ENCODE measurements at regions not wholly inside any gene's neighbourhood (a gene's known extent, or its start where the extent isn't known, plus 50 kb on each side); places are given as distances from the start of the nearest gene placed in this dataset.

- Mint-ChIP-seq H3K4me3 (no peak overlapping the region), H3K27ac (no peak overlapping the region), H3K4me1 (no peaks in the 10 kb centered on the region), H3K9me3 (ENCODE audit: insufficient read depth) (peaks cover 7% of the 10 kb centered on the region), H3K27me3 (no peaks in the 10 kb centered on the region)
- H2AFZ ChIP-seq (ENCODE audit: insufficient read depth, low read depth, low read length, poor library complexity, severe bottlenecking), result no peak overlapping the region
- ATAC-seq (ENCODE audit: low read depth) (no peak), DNase-seq (no peak)
- no peaks in the 10 kb centered on the region for H3K27me3 ChIP-seq (replicated peaks in 1 of 4; ENCODE audit: control extremely low read depth in 1 of 4, control insufficient read depth in 3 of 4, insufficient read depth in 4 of 4, low read length in 3 of 4)
- no peak overlapping the region for H3K4me2 ChIP-seq (replicated peaks; ENCODE audit: low read depth, low read length, poor library complexity, severe bottlenecking)
- whole genome bisulfite sequencing (ENCODE audit: insufficient coverage), result no CpG with 5 or more reads among the region's 5 CpGs
- H3K27ac ChIP-seq (ENCODE audit: low read length in 2 of 2), result no peak overlapping the region
- peaks cover 0 to 6% (median 0%) of the 10 kb centered on the region in 3 donors for H3K9me3 ChIP-seq (ENCODE audit: control extremely low read depth in 1 of 3, control insufficient read depth in 2 of 3, insufficient read depth in 1 of 3, low read length in 2 of 3)
- intact Hi-C loops (cut with micrococcal nuclease), result no loop called here
- H3K4me1 ChIP-seq (ENCODE audit: control insufficient read depth in 2 of 2, insufficient read depth in 2 of 2, low read length in 2 of 2), result no peaks in the 10 kb centered on the region
- H3K9ac ChIP-seq (ENCODE audit: low read length), result no peak overlapping the region
- TF ChIP-seq, protein P1, sequence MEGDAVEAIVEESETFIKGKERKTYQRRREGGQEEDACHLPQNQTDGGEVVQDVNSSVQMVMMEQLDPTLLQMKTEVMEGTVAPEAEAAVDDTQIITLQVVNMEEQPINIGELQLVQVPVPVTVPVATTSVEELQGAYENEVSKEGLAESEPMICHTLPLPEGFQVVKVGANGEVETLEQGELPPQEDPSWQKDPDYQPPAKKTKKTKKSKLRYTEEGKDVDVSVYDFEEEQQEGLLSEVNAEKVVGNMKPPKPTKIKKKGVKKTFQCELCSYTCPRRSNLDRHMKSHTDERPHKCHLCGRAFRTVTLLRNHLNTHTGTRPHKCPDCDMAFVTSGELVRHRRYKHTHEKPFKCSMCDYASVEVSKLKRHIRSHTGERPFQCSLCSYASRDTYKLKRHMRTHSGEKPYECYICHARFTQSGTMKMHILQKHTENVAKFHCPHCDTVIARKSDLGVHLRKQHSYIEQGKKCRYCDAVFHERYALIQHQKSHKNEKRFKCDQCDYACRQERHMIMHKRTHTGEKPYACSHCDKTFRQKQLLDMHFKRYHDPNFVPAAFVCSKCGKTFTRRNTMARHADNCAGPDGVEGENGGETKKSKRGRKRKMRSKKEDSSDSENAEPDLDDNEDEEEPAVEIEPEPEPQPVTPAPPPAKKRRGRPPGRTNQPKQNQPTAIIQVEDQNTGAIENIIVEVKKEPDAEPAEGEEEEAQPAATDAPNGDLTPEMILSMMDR (IDR thresholded peaks at IDR 0.05), result no peak
- TF ChIP-seq EZH2 (IDR thresholded peaks at IDR 0.05; ENCODE audit: borderline replicate concordance, insufficient read depth, low read depth, low read length, poor library complexity, severe bottlenecking), result no peak
- CTCF ChIA-PET, result no interaction called here
- H4K20me1 ChIP-seq (ENCODE audit: control insufficient read depth, insufficient read depth, low read length, poor library complexity, severe bottlenecking), result no peaks in the 10 kb centered on the region
- no peak overlapping the region for H3K4me3 ChIP-seq (ENCODE audit: control extremely low read depth in 1 of 5, extremely low read depth in 1 of 5, insufficient read depth in 1 of 5, low read depth in 2 of 5, low read length in 4 of 5)
- POLR2A ChIA-PET, result no interaction called here
- H3K79me2 ChIP-seq (ENCODE audit: control insufficient read depth, insufficient read depth, low read length), result no peaks in the 10 kb centered on the region
- no peaks in the 10 kb centered on the region for H3K36me3 ChIP-seq (replicated peaks in 1 of 2; ENCODE audit: control extremely low read depth in 1 of 2, control insufficient read depth in 1 of 2, extremely low read depth in 1 of 2, insufficient read depth in 2 of 2, low read length in 1 of 2)
Observed at GRCh38 chr5:92353107-92354030, 970.3 kb upstream of the ARRDC3 start.

- no peak overlapping the region for H3K4me2 ChIP-seq (replicated peaks; ENCODE audit: low read depth, low read length, poor library complexity, severe bottlenecking)
- no peak overlapping the region for H3K27ac Mint-ChIP-seq
Observed at GRCh38 chr5:92337772-92338234, 954.7 kb upstream of the ARRDC3 start.

More at GRCh38 chr5:92337772-92338234, 954.7 kb upstream of the ARRDC3 start:
- Mint-ChIP-seq H3K4me1 (no peaks in the 10 kb centered on the region), H3K4me3 (no peak overlapping the region), H3K9me3 (ENCODE audit: insufficient read depth) (peaks cover 3% of the 10 kb centered on the region), H3K27me3 (no peaks in the 10 kb centered on the region)
- Histone ChIP-seq H4K20me1 (ENCODE audit: control insufficient read depth, insufficient read depth, low read length, poor library complexity, severe bottlenecking) (no peaks in the 10 kb centered on the region), H3K27ac (ENCODE audit: low read length in 2 of 2) (no peak overlapping the region), H2AFZ (ENCODE audit: insufficient read depth, low read depth, low read length, poor library complexity, severe bottlenecking) (no peak overlapping the region), H3K79me2 (ENCODE audit: control insufficient read depth, insufficient read depth, low read length) (no peaks in the 10 kb centered on the region), H3K9me3 (ENCODE audit: control extremely low read depth in 1 of 3, control insufficient read depth in 2 of 3, insufficient read depth in 1 of 3, low read length in 2 of 3) (no peaks in the 10 kb centered on the region), H3K4me1 (ENCODE audit: control insufficient read depth in 2 of 2, insufficient read depth in 2 of 2, low read length in 2 of 2) (no peaks in the 10 kb centered on the region), H3K36me3 (replicated peaks in 1 of 2; ENCODE audit: control extremely low read depth in 1 of 2, control insufficient read depth in 1 of 2, extremely low read depth in 1 of 2, insufficient read depth in 2 of 2, low read length in 1 of 2) (no peaks in the 10 kb centered on the region), H3K9ac (ENCODE audit: low read length) (no peak overlapping the region), H3K4me3 (ENCODE audit: control extremely low read depth in 1 of 5, extremely low read depth in 1 of 5, insufficient read depth in 1 of 5, low read depth in 2 of 5, low read length in 4 of 5) (no peak overlapping the region), H3K27me3 (replicated peaks in 1 of 4; ENCODE audit: control extremely low read depth in 1 of 4, control insufficient read depth in 3 of 4, insufficient read depth in 4 of 4, low read length in 3 of 4) (no peaks in the 10 kb centered on the region)
- TF ChIP-seq, protein P1 (IDR thresholded peaks at IDR 0.05), result no peak
- no peak for TF ChIP-seq EZH2 (IDR thresholded peaks at IDR 0.05; ENCODE audit: borderline replicate concordance, insufficient read depth, low read depth, low read length, poor library complexity, severe bottlenecking)
- no peak for DNase-seq
- intact Hi-C loops (cut with micrococcal nuclease), result no loop called here
- POLR2A ChIA-PET, result no interaction called here
- no CpG with 5 or more reads among the region's 2 CpGs for WGBS (ENCODE audit: insufficient coverage)
- CTCF ChIA-PET, result no interaction called here
- no peak for ATAC-seq (ENCODE audit: low read depth)

All from B cell (primary cell).